Activated T-cell treated with anti-CD3 and anti-CD28 coated beads, Interleukin-2, amount 50 U/mL, for 4 hours (primary cell): ENCODE measurements at regions not wholly inside any gene's neighbourhood (a gene's known extent, or its start where the extent isn't known, plus 50 kb on each side); places are given as distances from the start of the nearest gene placed in this dataset.
"Not testable (repeated sequence)": the region's sequence is repeated elsewhere in the genome, so short reads cannot be mapped to it uniquely, and the experiment has no call there.

Source experiments
- ATAC-seq, 2 donors: fragments of 200-7000 bp; cut with Tn5 transposase; one replicate each; pipeline ENCODE4 v1.10.0; 2021
- DNase-seq: peaks from one replicate; pipeline ENCODE4 v3.0.0-alpha.2; 2020
- H3K27me3 Mint-ChIP-seq: one replicate; pipeline ENCODE4 v1.8.0; 2021; ENCODE audit warnings: low read depth, mixed read lengths
- H3K36me3 Mint-ChIP-seq: one replicate; pipeline ENCODE4 v1.8.0; 2022; ENCODE audit warnings: mixed read lengths; ENCODE audit not compliant: insufficient read depth
- H3K4me1 Mint-ChIP-seq: one replicate; pipeline ENCODE4 v1.8.0; 2021; ENCODE audit warnings: low read depth, mixed read lengths
- H3K4me3 Mint-ChIP-seq: one replicate; pipeline ENCODE4 v1.8.0; 2021; ENCODE audit warnings: mild to moderate bottlenecking, moderate library complexity, mixed read lengths
- H3K9me3 Mint-ChIP-seq: one replicate; pipeline ENCODE4 v1.8.0; 2021; ENCODE audit warnings: mixed read lengths

GRCh38 chr2:37769551-37769950 lies 98.1 kb upstream of the CDC42EP3 start:
- Mint-ChIP-seq H3K4me3 (no peak overlapping the region), H3K9me3 (no peaks in the 10 kb centered on the region), H3K27me3 (no peaks in the 10 kb centered on the region), H3K36me3 (no peaks in the 10 kb centered on the region), H3K4me1 (peaks cover 4% of the 10 kb centered on the region)
- ATAC-seq (no peak), DNase-seq (no peak)

- ATAC-seq, result no peak
- Mint-ChIP-seq H3K4me1 (no peaks in the 10 kb centered on the region), H3K4me3 (no peak overlapping the region), H3K27me3 (no peaks in the 10 kb centered on the region), H3K36me3 (no peaks in the 10 kb centered on the region), H3K9me3 (no peaks in the 10 kb centered on the region)
- DNase-seq, result no peak
These were observed 99.4 kb upstream of the CDC42EP3 start for GRCh38 chr2:37770797-37771196.

GRCh38 chr2:37771600-37772088 lies 100.2 kb upstream of the CDC42EP3 start:
- Mint-ChIP-seq H3K4me3 (no peak overlapping the region), H3K4me1 (no peaks in the 10 kb centered on the region), H3K36me3 (no peaks in the 10 kb centered on the region), H3K9me3 (no peaks in the 10 kb centered on the region), H3K27me3 (no peaks in the 10 kb centered on the region)
- ATAC-seq, result no peak
- DNase-seq, result no peak

- H3K36me3 Mint-ChIP-seq, result no peaks in the 10 kb centered on the region
- no peak overlapping the region for H3K4me3 Mint-ChIP-seq
- H3K27me3 Mint-ChIP-seq, result no peaks in the 10 kb centered on the region
- DNase-seq, result no peak
- no peaks in the 10 kb centered on the region for H3K4me1 Mint-ChIP-seq
- H3K9me3 Mint-ChIP-seq, result no peaks in the 10 kb centered on the region
- ATAC-seq, result no peak
These were observed 102.1 kb upstream of the CDC42EP3 start for GRCh38 chr2:37773371-37774130.

- not testable (repeated sequence) for ATAC-seq
These were observed 102.9 kb upstream of the CDC42EP3 start for GRCh38 chr2:37774171-37774944.

GRCh38 chr2:37774976-37775907 lies 103.8 kb upstream of the CDC42EP3 start:
- H3K27me3 Mint-ChIP-seq, result no peaks in the 10 kb centered on the region
- H3K4me1 Mint-ChIP-seq, result no peaks in the 10 kb centered on the region
- H3K9me3 Mint-ChIP-seq, result no peaks in the 10 kb centered on the region
- DNase-seq, result no peak
- no peaks in the 10 kb centered on the region for H3K36me3 Mint-ChIP-seq
- ATAC-seq, result no peak
- H3K4me3 Mint-ChIP-seq, result no peak overlapping the region

More at GRCh38 chr2:37774171-37774944, 102.9 kb upstream of the CDC42EP3 start:
- not testable (repeated sequence) for H3K4me1 Mint-ChIP-seq, H3K27me3 Mint-ChIP-seq, H3K36me3 Mint-ChIP-seq, H3K4me3 Mint-ChIP-seq, DNase-seq, H3K9me3 Mint-ChIP-seq

GRCh38 chr2:37775908-37776250 lies 104.4 kb upstream of the CDC42EP3 start:
- no peak for DNase-seq
- H3K4me1 Mint-ChIP-seq, result no peaks in the 10 kb centered on the region
- no peaks in the 10 kb centered on the region for H3K27me3 Mint-ChIP-seq
- ATAC-seq, result no peak
- no peaks in the 10 kb centered on the region for H3K36me3 Mint-ChIP-seq
- H3K4me3 Mint-ChIP-seq, result no peak overlapping the region
- no peaks in the 10 kb centered on the region for H3K9me3 Mint-ChIP-seq

GRCh38 chr2:37776487-37776886 lies 105.0 kb upstream of the CDC42EP3 start:
- no peak for DNase-seq
- H3K4me3 Mint-ChIP-seq, result no peak overlapping the region

GRCh38 chr2:37779139-37779538 lies 107.7 kb upstream of the CDC42EP3 start:
- no peaks in the 10 kb centered on the region for H3K36me3 Mint-ChIP-seq
- ATAC-seq (no peak), DNase-seq (no peak)
- H3K4me3 Mint-ChIP-seq, result no peak overlapping the region
- no peaks in the 10 kb centered on the region for H3K27me3 Mint-ChIP-seq
- no peaks in the 10 kb centered on the region for H3K4me1 Mint-ChIP-seq
- H3K9me3 Mint-ChIP-seq, result no peaks in the 10 kb centered on the region

More at GRCh38 chr2:37776487-37776886, 105.0 kb upstream of the CDC42EP3 start:
- no peak for ATAC-seq
- Mint-ChIP-seq H3K27me3 (no peaks in the 10 kb centered on the region), H3K9me3 (no peaks in the 10 kb centered on the region), H3K4me1 (no peaks in the 10 kb centered on the region), H3K36me3 (no peaks in the 10 kb centered on the region)

- no peaks in the 10 kb centered on the region for H3K4me1 Mint-ChIP-seq
- DNase-seq (no peak), ATAC-seq (no peak)
- no peaks in the 10 kb centered on the region for H3K27me3 Mint-ChIP-seq
- H3K9me3 Mint-ChIP-seq, result no peaks in the 10 kb centered on the region
- no peak overlapping the region for H3K4me3 Mint-ChIP-seq
- no peaks in the 10 kb centered on the region for H3K36me3 Mint-ChIP-seq
These were observed 108.4 kb upstream of the CDC42EP3 start for GRCh38 chr2:37779611-37780386.

- Mint-ChIP-seq H3K4me1 (no peaks in the 10 kb centered on the region), H3K27me3 (no peaks in the 10 kb centered on the region), H3K4me3 (no peak overlapping the region), H3K9me3 (no peaks in the 10 kb centered on the region), H3K36me3 (no peaks in the 10 kb centered on the region)
- DNase-seq (no peak), ATAC-seq (no peak)
These were observed 108.9 kb upstream of the CDC42EP3 start for GRCh38 chr2:37780387-37780676.

GRCh38 chr2:37781028-37781427 lies 109.6 kb upstream of the CDC42EP3 start:
- ATAC-seq, result no peak

GRCh38 chr2:37782155-37782673 lies 110.8 kb upstream of the CDC42EP3 start:
- no peaks in the 10 kb centered on the region for H3K4me1 Mint-ChIP-seq
- DNase-seq (no peak), ATAC-seq (no peak)
- peaks cover 2% of the 10 kb centered on the region for H3K36me3 Mint-ChIP-seq
- no peaks in the 10 kb centered on the region for H3K27me3 Mint-ChIP-seq
- peaks cover 3% of the 10 kb centered on the region for H3K9me3 Mint-ChIP-seq
- H3K4me3 Mint-ChIP-seq, result no peak overlapping the region

More at GRCh38 chr2:37781028-37781427, 109.6 kb upstream of the CDC42EP3 start:
- Mint-ChIP-seq H3K4me1 (no peaks in the 10 kb centered on the region), H3K9me3 (no peaks in the 10 kb centered on the region), H3K36me3 (no peaks in the 10 kb centered on the region), H3K4me3 (no peak overlapping the region), H3K27me3 (no peaks in the 10 kb centered on the region)
- DNase-seq, result no peak
